ENCODE measurements at regions not wholly inside any gene's neighbourhood (a gene's known extent, or its start where the extent isn't known, plus 50 kb on each side); places are given as distances from the start of the nearest gene placed in this dataset.

DNA sequence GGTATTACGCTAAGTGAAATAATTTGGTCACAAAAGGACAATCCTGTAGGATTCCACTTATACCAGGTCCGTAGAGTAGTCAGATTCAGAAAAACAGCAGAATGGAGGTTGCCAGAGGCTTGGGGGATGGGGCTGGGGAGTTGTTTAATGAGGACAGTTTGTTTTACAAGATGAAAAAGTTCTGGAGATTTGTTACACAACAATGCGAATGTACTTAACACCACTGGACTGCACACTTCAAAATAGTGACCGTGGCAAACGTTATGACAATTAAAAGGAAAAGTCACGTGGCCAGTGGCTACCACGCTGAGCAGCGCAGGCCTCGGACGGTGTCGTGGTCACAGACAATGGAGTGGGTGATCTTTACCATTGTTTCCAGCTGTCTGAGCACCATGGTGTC lies 338.1 kb downstream of the SEC14L1 start:
- TF ChIP-seq SUZ12 (IDR thresholded peaks at IDR 0.05; ENCODE audit: low read depth, low read length) (no peak), PHF21A (CRISPR knock-in tag; IDR thresholded peaks at IDR 0.05) (no peak), MXI1 (IDR thresholded peaks at IDR 0.05; ENCODE audit: borderline replicate concordance, low read depth, low read length) (no peak), ZNF30 (CRISPR knock-in tag; IDR thresholded peaks at IDR 0.05) (no peak)
- TF ChIP-seq, protein P1, sequence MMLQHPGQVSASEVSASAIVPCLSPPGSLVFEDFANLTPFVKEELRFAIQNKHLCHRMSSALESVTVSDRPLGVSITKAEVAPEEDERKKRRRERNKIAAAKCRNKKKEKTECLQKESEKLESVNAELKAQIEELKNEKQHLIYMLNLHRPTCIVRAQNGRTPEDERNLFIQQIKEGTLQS (CRISPR knock-in tag; IDR thresholded peaks at IDR 0.05): no peak

All from HepG2 (cell line).